DND-41 (cell line): ENCODE measurements at regions not wholly inside any gene's neighbourhood (a gene's known extent, or its start where the extent isn't known, plus 50 kb on each side); places are given as distances from the start of the nearest gene placed in this dataset.

Source experiments
- ATAC-seq: fragments of 200-7000 bp; cut with Tn5 transposase; 3 replicates; pipeline ENCODE4 v1.9.1; 2021; ENCODE audit warnings: low read depth; ENCODE audit not compliant: insufficient read depth
- DNase-seq: peaks from one replicate; pipeline ENCODE4 v3.0.0-alpha.2; 2020
- H2AFZ ChIP-seq: 2 replicates; pipeline ENCODE4 v1.6.0; 2012; ENCODE audit warnings: low read depth, low read length
- H3K27ac ChIP-seq: 2 replicates; pipeline ENCODE4 v1.5.1; 2012; ENCODE audit warnings: low read length, inconsistent platforms
- H3K27me3 ChIP-seq: fragments of 200-600 bp; sonication (generic); 2 replicates; pipeline ENCODE4 v1.6.0; 2012; ENCODE audit warnings: low read length, mild to moderate bottlenecking, inconsistent platforms; ENCODE audit not compliant: insufficient read depth, poor library complexity
- H3K36me3 ChIP-seq: 2 replicates; pipeline ENCODE4 v1.5.1; 2012; ENCODE audit warnings: low read length, inconsistent platforms; ENCODE audit not compliant: insufficient read depth
- H3K4me1 ChIP-seq: 2 replicates; pipeline ENCODE4 v1.5.1; 2012; ENCODE audit warnings: mild to moderate bottlenecking, low read length; ENCODE audit not compliant: insufficient read depth
- H3K4me2 ChIP-seq: 2 replicates; pipeline ENCODE4 v1.6.0; 2012; ENCODE audit warnings: mild to moderate bottlenecking, moderate library complexity, low read length, inconsistent platforms; ENCODE audit not compliant: insufficient read depth
- H3K4me3 ChIP-seq, 2 experiments: fragments of 200-600 bp in 1 of 2; shearing (Covaris generic) in 1 of 2; 2 replicates each; pipeline ENCODE4 v1.5.1; 2012 to 2016; ENCODE audit warnings: inconsistent platforms in 2 of 2, low read length in 2 of 2, mild to moderate bottlenecking in 2 of 2, low read depth in 1 of 2, moderate library complexity in 1 of 2
- H3K79me2 ChIP-seq: 2 replicates; pipeline ENCODE4 v1.6.0; 2012; ENCODE audit warnings: low read length, inconsistent platforms; ENCODE audit not compliant: insufficient read depth
- H3K9ac ChIP-seq: 2 replicates; pipeline ENCODE4 v1.6.0; 2012; ENCODE audit warnings: low read depth, mild to moderate bottlenecking, inconsistent platforms, low read length, moderate library complexity
- H3K9me3 ChIP-seq: 2 replicates; pipeline ENCODE4 v1.5.1; 2012; ENCODE audit warnings: low read length, moderate library complexity, mild to moderate bottlenecking, inconsistent platforms; ENCODE audit not compliant: insufficient read depth, severe bottlenecking
- H4K20me1 ChIP-seq: 2 replicates; pipeline ENCODE4 v1.6.0; 2012; ENCODE audit warnings: low read length; ENCODE audit not compliant: insufficient read depth
- EZH2 ChIP-seq: IDR thresholded peaks from 3 replicates; pipeline ENCODE4 v1.6.1; 2012; ENCODE audit warnings: borderline replicate concordance, low read depth, mild to moderate bottlenecking, moderate library complexity, low read length, inconsistent platforms; ENCODE audit not compliant: severe bottlenecking
- TF ChIP-seq, protein P1 (sequence below): IDR thresholded peaks from 2 replicates; pipeline ENCODE4 v1.5.1; 2012; ENCODE audit warnings: borderline replicate concordance, low read length, moderate library complexity, mild to moderate bottlenecking; ENCODE audit not compliant: poor library complexity, severe bottlenecking; ENCODE audit errors: extremely low read depth

DNA sequence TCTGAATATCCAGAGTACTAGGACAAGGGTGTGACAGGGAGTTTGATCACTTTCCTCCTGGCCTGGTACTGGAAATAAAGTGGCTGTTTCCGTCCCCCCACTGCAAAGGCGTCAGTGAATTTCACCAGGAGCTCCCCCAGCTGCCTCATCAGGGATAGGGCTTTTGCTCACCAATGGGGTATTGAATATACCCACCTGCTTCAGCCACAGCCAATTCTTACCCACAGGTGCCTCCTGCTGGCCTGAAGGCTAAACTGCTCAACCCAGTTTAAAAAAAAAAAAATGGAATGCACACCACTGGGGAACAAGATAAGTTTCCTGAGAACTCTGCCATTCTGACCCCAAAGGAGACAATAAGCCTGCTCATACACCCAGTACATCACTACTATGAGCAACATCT, 65.3 kb upstream of the MS4A8 start:
- Histone ChIP-seq H4K20me1 (no peaks in the 10 kb centered on the region), H3K27ac (peak overlapping the region; percentile 64), H3K9me3 (peaks cover 5% of the 10 kb centered on the region), H3K4me1 (peaks cover 33% of the 10 kb centered on the region), H3K36me3 (no peaks in the 10 kb centered on the region), H3K9ac (no peak overlapping the region), H3K27me3 (no peaks in the 10 kb centered on the region), H3K79me2 (no peaks in the 10 kb centered on the region), H3K4me2 (no peak overlapping the region), H2AFZ (no peak overlapping the region), H3K4me3 (no peak overlapping the region)
- TF ChIP-seq, protein P1, sequence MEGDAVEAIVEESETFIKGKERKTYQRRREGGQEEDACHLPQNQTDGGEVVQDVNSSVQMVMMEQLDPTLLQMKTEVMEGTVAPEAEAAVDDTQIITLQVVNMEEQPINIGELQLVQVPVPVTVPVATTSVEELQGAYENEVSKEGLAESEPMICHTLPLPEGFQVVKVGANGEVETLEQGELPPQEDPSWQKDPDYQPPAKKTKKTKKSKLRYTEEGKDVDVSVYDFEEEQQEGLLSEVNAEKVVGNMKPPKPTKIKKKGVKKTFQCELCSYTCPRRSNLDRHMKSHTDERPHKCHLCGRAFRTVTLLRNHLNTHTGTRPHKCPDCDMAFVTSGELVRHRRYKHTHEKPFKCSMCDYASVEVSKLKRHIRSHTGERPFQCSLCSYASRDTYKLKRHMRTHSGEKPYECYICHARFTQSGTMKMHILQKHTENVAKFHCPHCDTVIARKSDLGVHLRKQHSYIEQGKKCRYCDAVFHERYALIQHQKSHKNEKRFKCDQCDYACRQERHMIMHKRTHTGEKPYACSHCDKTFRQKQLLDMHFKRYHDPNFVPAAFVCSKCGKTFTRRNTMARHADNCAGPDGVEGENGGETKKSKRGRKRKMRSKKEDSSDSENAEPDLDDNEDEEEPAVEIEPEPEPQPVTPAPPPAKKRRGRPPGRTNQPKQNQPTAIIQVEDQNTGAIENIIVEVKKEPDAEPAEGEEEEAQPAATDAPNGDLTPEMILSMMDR, result peak; percentile 68
- no peak for TF ChIP-seq EZH2
- DNase-seq (peak; percentile 24), ATAC-seq (peak; percentile 49; the same call in 1 of the 3 replicates)

DNA sequence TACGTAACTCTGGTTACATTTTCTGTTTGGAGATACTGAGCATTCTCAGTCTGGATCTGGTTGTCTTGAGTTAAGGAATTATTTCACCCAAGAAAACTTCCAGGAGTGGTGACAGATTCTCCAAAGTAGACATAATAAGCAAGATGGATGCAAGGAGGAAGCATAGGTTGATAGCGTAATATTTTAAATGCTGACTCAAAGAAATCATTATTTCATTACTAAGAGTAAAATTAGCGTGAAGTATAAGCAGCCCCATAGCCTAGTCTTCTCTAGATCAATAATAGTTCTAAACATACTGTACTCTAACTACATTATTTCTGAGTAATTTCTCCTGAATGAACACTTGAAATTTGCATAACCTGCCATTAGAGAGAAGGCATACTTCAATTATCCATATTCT, 57.5 kb upstream of the MS4A8 start:
- no peaks in the 10 kb centered on the region for H3K4me1 ChIP-seq
- no peak overlapping the region for H2AFZ ChIP-seq
- no peak overlapping the region for H3K4me3 ChIP-seq
- H3K4me2 ChIP-seq, result no peak overlapping the region
- no peaks in the 10 kb centered on the region for H3K36me3 ChIP-seq
- TF ChIP-seq, protein P1, result no peak
- TF ChIP-seq EZH2, result no peak
- no peak for DNase-seq
- H3K9me3 ChIP-seq, result no peaks in the 10 kb centered on the region
- H3K9ac ChIP-seq, result no peak overlapping the region
- H3K79me2 ChIP-seq, result no peaks in the 10 kb centered on the region
- no peak for ATAC-seq
- no peaks in the 10 kb centered on the region for H3K27me3 ChIP-seq
- no peaks in the 10 kb centered on the region for H4K20me1 ChIP-seq
- no peak overlapping the region for H3K27ac ChIP-seq

DNA sequence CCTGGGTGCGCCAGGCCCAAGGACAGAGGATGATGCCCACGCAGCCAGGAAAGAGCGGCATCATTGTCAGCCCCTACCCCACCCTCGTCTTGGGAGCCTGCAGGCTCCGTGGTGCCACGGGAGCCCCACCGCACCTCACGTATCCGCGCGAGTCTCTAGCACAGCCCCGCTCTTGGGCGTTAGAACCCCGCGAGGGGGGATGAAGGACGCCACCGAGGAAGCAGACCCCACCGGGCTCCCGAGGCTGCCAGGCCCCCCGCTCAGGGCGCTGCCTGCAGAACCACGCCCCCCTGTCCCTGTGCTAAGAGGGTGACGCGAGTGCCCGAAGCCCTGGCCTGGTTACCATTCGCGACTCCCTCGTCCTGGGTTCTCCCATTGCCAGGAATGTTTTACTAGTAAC, 52.3 kb upstream of the MS4A8 start:
- Histone ChIP-seq H3K36me3 (no peaks in the 10 kb centered on the region), H3K9ac (no peak overlapping the region), H3K79me2 (no peaks in the 10 kb centered on the region), H2AFZ (no peak overlapping the region), H3K4me2 (no peak overlapping the region), H4K20me1 (no peaks in the 10 kb centered on the region), H3K27me3 (no peaks in the 10 kb centered on the region), H3K4me1 (no peaks in the 10 kb centered on the region), H3K27ac (no peak overlapping the region), H3K9me3 (no peaks in the 10 kb centered on the region), H3K4me3 (no peak overlapping the region)
- DNase-seq (no peak), ATAC-seq (no peak)
- TF ChIP-seq EZH2, result no peak
- TF ChIP-seq, protein P1, result no peak
